ENCODE measurements at regions not wholly inside any gene's neighbourhood (a gene's known extent, or its start where the extent isn't known, plus 50 kb on each side); places are given as distances from the start of the nearest gene placed in this dataset.

- Histone ChIP-seq H3K27ac (no peak overlapping the region), H3K9me3 (no peaks in the 10 kb centered on the region), H3K4me3 (no peak overlapping the region), H3K4me1 (peaks cover 11% of the 10 kb centered on the region), H3K27me3 (peaks cover 4% of the 10 kb centered on the region), H3K36me3 (no peaks in the 10 kb centered on the region)
- 72% methylated on average over 12 of the region's 12 CpGs for WGBS
- no peak for DNase-seq (ENCODE audit: low spot score in 2 of 2)
- TF ChIP-seq EP300 (IDR thresholded peaks at IDR 0.05) (no peak), CTCF (IDR thresholded peaks at IDR 0.05) (no peak), POLR2A (IDR thresholded peaks at IDR 0.05) (no peak), POLR2AphosphoS5 (IDR thresholded peaks at IDR 0.05) (no peak)
These were observed 148.0 kb downstream of the KCNJ12 start for GRCh38 chr17:21524211-21524591.

- DNase-seq (ENCODE audit: low spot score in 2 of 2): no peak
- no peaks in the 10 kb centered on the region for H3K9me3 ChIP-seq
- TF ChIP-seq POLR2AphosphoS5 (IDR thresholded peaks at IDR 0.05) (no peak), CTCF (IDR thresholded peaks at IDR 0.05) (no peak), POLR2A (IDR thresholded peaks at IDR 0.05) (no peak), EP300 (IDR thresholded peaks at IDR 0.05) (no peak)
- no peaks in the 10 kb centered on the region for H3K36me3 ChIP-seq
- no peak overlapping the region for H3K4me3 ChIP-seq
- peaks cover 11% of the 10 kb centered on the region for H3K4me1 ChIP-seq
- peaks cover 4% of the 10 kb centered on the region for H3K27me3 ChIP-seq
- WGBS: 73% methylated on average over 7 of the region's 8 CpGs
- no peak overlapping the region for H3K27ac ChIP-seq
These were observed 149.4 kb downstream of the KCNJ12 start for GRCh38 chr17:21525464-21526130.

DNA sequence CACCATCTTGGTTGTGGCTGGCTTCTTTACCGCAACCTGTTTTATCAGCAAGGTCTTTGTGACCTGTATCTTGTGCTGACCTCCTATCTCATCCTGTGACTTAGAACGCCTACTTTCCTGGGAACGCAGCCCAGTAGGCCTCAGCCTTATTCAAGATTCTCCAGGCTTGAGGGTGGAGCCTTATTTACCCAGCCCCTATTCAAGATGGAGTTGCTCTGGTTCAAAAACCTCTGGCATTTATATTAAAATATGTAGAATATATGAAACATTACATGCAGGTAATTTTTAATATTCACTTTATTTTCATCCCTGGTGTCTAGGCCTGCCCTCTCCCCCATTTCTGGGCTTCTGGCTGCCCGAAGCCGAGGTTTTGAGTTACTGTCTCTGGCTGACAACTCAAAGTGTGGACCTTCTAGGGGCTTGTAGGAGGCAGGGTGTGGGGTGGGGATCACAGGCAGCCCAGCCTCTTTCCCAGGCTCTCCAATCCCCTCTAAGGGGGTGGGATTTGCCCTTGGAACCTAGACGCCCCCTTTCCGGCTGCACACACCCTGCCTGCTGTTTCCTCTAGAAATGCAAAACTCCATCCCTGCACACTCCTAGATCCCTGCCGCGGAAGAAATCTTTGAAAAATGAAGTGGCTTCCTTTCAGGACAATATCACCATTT is 152.0 kb downstream of the KCNJ12 start:
- peaks cover under 1% of the 10 kb centered on the region for H3K36me3 ChIP-seq
- peaks cover 7% of the 10 kb centered on the region for H3K4me1 ChIP-seq
- no peak overlapping the region for H3K27ac ChIP-seq
- no peak for TF ChIP-seq POLR2A (IDR thresholded peaks at IDR 0.05)
- no peak for TF ChIP-seq POLR2AphosphoS5 (IDR thresholded peaks at IDR 0.05)
- no peak for TF ChIP-seq CTCF (IDR thresholded peaks at IDR 0.05)
- TF ChIP-seq EP300 (IDR thresholded peaks at IDR 0.05): no peak
- DNase-seq (ENCODE audit: low spot score in 2 of 2): no peak
- H3K4me3 ChIP-seq: no peak overlapping the region
- peaks cover under 1% of the 10 kb centered on the region for H3K27me3 ChIP-seq
- 84% methylated on average over 9 of the region's 9 CpGs for WGBS
- no peaks in the 10 kb centered on the region for H3K9me3 ChIP-seq

- no peaks in the 10 kb centered on the region for H3K4me1 ChIP-seq
- 31% methylated on average over 5 of the region's 5 CpGs for WGBS
- DNase-seq (ENCODE audit: low spot score in 2 of 2): no peak
- H3K4me3 ChIP-seq: no peak overlapping the region
- H3K27ac ChIP-seq: no peak overlapping the region
- H3K9me3 ChIP-seq: no peaks in the 10 kb centered on the region
- H3K36me3 ChIP-seq: peaks cover 22% of the 10 kb centered on the region
- TF ChIP-seq POLR2A (IDR thresholded peaks at IDR 0.05) (no peak), POLR2AphosphoS5 (IDR thresholded peaks at IDR 0.05) (no peak), EP300 (IDR thresholded peaks at IDR 0.05) (no peak), CTCF (IDR thresholded peaks at IDR 0.05) (no peak)
- no peaks in the 10 kb centered on the region for H3K27me3 ChIP-seq
These were observed 154.2 kb downstream of the KCNJ12 start for GRCh38 chr17:21530311-21530710.

DNA sequence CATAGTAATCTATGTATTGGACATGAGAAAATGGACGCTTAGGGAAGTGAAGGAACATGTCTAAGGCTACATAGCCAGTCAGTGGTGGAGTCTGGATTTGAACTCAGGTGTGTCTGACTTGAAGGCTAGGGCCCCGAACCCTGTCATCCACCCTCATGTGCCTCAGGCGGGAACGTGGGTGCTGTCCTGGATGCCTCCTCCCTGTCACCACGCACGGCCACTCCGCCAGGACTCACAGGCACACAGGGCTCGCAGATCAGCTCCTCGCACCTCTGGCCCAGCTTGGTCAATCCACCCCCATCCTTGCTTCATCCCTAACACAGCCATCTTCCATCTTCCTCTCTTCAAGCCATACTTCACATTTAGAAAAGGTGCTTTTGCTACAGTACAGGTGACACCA is 154.7 kb downstream of the KCNJ12 start:
- no peak overlapping the region for H3K4me3 ChIP-seq
- H3K36me3 ChIP-seq: peaks cover 22% of the 10 kb centered on the region
- TF ChIP-seq POLR2AphosphoS5 (IDR thresholded peaks at IDR 0.05): no peak
- no peak for TF ChIP-seq POLR2A (IDR thresholded peaks at IDR 0.05)
- no peak for TF ChIP-seq CTCF (IDR thresholded peaks at IDR 0.05)
- no peak for TF ChIP-seq EP300 (IDR thresholded peaks at IDR 0.05)
- H3K27ac ChIP-seq: no peak overlapping the region
- H3K27me3 ChIP-seq: no peaks in the 10 kb centered on the region
- H3K4me1 ChIP-seq: no peaks in the 10 kb centered on the region
- no peaks in the 10 kb centered on the region for H3K9me3 ChIP-seq
- WGBS: 91% methylated on average over 9 of the region's 9 CpGs
- no peak for DNase-seq (ENCODE audit: low spot score in 2 of 2)
